Fibroblast of gingiva (primary cell): ENCODE measurements at regions not wholly inside any gene's neighbourhood (a gene's known extent, or its start where the extent isn't known, plus 50 kb on each side); places are given as distances from the start of the nearest gene placed in this dataset.
A peak's percentile ranks its signal among the peaks of the same experiment; 100 is the strongest.

ENCODE experiments used
- DNase-seq: peaks from one replicate; pipeline ENCODE4 v3.0.0-alpha.2; 2011; ENCODE audit warnings: low read depth

DNA sequence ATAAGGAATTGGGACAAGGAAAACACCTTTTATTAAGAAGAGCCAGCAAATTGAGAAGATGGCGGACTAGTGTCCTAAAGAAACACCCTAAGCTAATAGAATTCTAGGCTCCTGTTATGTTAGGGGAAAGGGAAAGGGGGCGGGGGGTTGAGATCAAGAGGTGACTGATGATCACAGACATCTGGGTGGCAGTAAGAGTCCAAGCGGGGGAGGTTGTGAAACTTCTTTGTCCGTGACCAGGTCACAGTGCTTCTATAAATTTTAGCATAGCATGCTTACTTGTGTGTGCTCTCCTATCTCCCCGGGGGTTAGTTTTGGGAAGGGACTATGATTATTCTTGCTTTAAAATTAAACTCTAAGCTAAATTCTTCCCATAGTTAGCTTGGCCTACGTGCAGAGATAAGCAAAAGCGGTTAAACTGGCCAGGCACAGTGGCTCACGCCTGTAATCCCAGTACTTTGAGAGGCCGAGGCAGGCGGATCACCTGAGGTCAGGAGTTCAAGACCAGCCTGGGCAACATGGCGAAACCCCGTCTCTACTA lies 262.1 kb downstream of the SKIDA1 start:
- DNase-seq = no peak

DNA sequence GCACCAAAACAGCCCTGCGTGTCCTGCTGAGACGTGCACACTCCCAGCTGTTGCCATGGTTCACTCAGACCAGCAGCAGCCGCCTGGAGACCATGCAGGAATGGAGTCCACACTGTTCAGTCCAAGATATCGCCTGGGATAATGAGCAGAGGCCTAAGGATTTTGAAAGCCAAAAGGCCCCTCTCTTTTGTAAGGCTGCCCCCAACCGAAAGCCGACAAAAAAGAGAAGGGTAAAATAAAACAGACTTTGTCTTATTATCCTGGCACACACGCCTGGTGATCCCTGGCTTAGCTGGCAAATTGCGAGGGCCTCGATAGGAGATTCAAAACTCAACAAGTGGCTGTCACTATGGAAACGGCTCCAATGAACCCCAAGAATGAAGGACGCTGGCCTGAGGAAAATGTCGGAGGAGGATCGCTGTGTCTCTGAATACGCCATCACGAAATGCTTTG lies 263.6 kb downstream of the SKIDA1 start:
- DNase-seq = no peak

DNA sequence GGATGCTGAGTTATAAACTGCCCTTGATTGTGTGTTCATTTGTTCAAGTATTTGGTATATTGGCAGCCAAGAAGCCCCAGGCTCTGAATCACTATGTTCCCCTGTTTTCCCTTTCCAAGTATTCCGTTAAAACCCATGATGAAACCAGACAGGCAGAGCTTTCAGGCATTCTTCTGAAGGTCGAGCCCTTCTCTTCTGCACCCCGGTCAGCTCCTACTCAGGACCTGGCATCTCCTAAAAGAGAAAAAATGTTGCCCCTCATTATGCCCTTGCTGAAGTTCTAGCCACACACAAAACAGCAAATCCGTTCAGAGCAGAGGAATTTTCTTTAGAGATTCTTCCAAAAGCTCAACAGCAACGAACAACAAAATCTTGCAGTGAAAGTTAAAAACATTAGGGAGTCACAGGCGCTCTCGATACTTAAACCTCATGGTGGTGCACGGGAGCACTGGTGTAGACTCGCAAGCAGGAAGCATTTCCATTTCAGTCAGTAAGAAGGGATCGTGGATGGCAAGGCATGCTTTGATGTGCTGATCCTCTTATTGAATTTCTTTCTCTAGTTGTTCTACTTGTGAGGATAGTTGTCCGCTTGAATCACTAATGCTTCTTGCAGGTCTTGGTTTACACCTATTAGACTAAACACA lies 264.9 kb downstream of the SKIDA1 start:
- DNase-seq = peak; percentile 27

DNA sequence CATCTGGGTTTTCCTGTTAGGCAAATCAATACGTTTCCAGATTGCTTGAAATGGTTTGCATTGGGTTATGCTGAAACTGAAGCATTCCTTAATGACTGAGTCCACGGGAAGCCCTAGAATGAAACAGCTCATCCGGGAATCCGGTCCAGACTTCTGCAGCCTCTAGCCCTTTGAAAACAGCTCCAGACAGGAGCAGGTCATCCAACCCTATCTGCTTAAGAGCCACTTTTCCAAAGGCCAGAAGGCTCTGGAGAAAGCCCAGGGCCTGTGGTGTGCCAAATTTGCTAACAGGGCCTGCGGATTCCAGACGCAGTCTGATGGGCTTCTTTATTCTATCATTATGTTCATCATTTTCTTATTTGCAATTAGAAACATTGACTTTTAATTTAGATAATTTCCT lies 265.4 kb downstream of the SKIDA1 start:
- peak; percentile 13 for DNase-seq

DNA sequence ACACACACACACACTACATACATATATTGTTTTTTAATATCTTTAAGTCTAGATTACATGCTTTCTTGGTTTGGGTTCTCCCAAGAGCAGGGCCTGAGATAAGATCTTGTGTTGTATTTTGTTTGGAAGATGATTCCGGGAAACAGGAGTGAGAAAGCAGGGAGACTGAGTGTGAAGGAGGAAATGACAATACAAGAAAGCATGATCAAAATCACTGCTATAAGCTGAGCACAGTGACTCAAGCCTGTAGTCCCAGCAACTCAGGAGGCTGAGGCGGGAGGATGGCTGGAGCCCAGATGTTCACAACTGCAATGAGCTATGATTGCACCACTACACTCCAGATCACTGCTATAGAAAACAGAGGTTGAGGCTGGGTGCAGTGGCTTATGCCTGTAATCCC lies 267.6 kb downstream of the SKIDA1 start:
- DNase-seq = no peak

DNA sequence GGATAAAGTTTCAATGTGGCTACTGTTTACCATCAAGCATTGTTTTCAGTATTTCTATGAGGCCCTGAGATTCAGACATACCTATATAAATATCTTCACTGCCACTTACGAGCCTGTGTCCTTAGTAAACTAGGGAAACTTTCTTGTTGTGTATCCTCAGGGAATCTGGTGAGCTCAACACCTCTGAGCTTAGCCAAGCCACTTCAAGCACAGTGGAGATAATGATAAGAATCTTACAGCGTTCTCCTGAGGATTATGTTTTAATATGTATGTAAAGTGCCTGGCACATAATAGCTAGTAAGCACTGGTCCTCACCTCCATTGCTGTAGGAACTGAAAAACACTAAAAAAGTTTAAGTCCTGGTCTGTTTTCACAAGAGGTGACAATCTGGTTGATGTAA lies 268.3 kb downstream of the SKIDA1 start:
- DNase-seq = no peak

DNA sequence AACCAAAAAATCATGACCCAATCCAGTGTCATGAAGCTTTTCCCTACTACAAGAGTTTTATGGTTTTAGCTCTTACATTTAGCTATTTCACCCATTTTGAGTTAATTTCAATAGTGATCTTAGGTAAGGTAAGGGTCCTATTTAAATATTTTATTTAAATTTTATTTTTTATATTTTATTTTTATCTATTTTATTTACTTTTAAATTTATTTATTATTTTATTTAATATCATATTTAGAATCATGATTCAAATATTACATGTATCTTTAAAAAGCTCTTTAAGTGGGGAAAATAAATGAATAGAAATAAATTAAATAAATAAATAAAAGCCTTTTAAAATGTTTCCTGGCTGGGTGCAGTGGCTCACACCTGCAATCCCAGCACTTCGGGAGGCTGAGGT lies 276.0 kb downstream of the SKIDA1 start:
- DNase-seq = no peak

DNA sequence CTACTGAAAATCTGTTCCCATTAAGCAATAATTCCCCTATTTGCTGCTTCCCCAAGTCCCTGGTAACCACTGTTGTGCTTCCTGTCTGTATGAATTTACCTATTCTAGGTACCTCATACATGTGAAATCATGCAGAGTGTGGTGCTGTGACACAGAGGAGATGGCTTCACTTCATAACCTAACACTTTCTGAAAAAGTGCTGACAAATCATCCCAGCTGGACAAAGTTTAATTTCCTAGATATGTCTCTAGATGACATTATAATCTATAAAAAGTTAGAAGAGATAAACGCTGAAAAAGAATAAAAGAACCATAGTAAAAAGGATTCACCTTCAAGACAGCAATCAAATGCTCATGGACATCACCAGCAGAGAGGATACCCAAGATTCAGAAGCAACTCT lies 277.9 kb downstream of the SKIDA1 start:
- DNase-seq = no peak

DNA sequence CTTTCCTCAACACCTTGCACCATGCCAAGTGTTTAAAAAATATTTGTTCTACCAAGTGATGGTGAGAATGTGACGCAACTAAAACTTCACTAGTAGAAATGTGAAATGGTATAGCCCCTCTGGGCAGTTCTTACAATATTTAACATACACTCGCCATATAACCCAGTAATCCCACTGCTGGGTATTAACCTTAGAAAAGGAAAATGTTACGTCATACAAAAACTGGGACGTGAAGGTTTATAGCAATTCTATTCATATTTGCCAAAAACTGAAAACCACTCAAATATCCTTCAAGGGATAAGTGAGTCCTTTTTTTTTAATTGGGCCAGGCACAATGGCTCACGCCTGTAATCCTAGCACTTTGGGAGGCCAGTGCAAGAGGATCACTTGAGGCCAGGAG lies 279.3 kb downstream of the SKIDA1 start:
- DNase-seq = no peak

DNA sequence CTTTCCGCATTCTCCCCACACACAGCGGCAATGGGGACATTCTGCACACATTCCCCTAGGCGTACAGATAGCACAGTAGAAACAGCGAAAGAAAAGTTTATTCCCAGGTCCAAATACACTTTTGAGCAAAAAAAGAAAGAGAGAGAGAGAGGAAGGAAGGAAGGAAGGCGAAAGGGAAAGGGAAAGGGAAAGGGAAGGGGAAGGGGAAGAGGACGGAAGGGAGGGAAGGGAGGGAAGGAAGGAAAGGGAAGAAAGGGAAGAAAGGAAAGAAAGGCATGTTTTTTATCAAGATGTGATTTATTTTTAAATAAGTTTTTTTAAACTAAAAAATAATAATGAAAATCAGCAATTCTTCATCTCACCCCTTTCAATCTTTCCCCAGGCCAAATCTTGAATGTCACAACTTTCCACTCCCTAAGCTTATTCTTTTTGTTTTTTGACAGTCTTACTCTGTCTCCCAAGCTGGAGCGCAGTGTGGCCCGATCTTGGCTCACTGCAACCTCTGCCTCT lies 281.7 kb downstream of the SKIDA1 start:
- no peak for DNase-seq

DNA sequence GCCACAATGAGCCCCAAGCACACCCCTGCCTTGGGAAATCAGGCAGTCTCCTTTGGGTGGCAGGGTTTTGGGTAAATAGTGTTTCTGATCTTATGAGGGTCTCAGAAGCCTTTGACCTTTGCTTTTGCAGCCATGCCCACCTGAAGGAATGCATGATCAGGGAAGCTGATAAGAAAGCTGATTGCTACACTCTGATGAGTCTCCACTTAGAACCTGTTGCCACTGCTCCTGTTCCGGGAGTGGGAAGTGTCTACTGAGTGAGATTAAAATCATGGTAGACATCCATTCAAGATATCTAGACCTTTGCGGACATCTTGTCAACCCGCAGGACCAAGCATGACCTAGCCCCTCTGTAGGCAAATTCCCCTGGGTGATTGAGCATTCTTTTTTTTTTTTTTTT lies 282.6 kb downstream of the SKIDA1 start:
- DNase-seq = no peak

DNA sequence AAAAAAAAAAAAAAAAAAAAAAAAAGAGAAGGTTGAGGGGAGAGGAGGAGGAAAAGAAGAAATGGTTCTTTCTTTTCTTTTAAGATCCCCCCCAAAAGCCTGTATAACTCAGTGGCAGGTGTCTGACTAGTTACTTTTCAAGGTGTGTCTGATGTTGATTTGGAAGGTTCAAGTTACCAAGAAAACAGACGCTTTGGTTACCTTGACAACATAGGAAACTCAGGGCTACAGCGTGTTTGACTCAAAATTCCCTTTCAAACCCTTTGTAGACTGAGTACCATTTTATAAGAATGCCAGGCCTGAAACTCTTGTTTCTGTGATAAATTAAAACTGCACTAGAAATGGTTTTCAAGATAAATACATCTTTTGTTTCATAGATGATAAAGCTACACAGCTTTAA lies 286.8 kb downstream of the SKIDA1 start:
- no peak for DNase-seq

DNA sequence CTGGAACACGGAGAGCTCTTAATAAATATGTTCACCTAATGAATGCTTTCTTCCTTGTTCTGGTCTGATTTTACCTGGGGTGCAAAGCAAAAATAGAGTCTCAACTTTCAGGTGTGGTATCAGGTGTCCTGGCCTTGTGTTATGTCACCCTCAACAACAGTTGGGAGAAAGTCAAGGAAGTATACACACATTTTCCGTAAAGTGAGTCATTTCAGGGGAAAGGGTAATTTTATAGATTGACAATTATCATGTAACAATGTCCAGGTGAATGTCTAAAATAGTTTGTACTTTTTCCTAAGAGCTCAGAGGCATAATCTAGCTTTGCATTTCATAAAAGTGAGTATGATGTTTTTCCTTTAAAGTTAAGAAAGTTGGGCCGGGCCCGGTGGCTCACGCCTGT lies 287.4 kb downstream of the SKIDA1 start:
- no peak for DNase-seq

DNA sequence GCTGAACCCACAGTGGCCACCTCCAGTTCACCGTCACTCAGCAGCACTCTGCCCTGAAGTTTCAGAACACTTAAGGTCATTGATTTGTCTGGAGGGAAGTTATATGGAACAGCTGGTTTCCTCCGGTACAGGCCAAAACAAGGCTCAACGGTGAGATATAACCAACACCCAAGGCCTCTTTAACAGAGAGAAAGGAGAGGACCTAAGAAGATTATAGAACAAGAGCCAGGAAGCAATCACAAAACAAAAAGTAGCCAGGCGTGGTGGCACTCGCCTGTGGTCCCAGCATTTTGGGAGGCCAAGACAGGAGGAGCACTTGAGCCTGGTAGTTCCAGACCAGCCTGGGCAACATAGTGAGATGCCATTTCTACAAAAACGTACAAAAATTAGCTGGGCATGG lies 290.7 kb downstream of the SKIDA1 start:
- no peak for DNase-seq

DNA sequence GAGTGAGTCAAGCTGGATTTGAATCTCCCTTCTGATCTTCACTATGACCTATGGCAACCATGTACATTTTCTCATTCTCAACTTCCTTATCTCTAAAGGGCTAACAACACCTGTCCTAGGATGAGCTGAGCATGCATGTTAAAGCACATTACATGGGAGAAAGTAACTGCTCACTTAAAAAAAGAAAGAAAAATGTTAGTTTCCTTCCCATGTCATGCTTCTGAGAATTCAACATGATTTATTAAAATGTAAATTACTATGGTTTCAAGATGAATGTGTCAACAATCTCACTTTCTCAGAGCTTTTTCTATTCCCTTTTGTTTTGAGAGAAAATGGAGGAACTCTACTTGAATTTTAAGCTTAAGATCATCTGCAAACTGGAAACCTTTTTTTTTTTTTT lies 295.3 kb downstream of the SKIDA1 start:
- no peak for DNase-seq

DNA sequence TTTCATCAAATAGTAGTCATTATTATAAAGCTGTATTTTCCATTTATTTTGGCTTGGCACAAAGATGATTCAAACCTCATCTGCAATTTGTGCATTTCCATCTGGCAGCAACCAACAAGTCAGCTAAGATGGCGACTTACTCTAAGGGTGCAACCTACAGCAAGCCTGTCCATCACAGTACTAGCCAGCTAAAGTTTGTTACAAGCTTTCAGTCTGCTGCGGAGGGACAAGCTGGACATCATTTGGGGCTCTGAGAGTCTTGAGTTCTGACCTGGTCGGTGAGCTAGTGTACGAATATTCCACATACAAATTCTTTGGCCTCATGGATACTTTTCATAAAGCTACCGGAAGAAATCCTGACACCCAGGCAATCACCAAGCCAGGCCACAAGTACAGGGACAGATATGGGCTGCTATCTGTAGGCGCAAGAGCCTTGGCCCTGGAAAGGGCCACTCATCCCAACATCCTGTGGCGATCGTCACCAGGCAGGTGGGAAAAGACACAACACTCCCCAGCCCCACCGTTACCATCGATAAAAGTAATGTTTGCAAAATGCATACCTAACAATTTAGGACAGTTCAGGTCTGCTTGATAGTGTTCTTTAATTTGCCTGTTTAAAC lies 307.6 kb downstream of the SKIDA1 start:
- no peak for DNase-seq

DNA sequence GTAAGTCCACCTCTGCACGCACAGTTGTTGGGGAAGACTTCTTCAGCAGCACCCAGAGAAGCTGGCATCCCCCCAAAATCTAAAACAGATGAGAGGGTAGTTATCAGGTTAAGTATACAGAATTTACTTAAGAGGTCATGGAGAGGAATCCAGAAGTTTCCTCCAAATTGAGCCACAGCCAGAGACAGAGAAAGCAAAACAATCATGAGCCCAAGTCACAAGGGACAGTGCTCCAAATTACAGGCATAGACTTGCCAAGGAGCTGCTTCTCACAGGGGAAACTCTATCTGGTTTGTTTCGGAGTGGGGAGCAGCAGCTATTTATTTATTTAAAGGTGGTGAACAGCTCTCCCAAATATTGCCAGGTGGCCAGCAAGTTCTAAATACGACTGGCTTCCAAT lies 308.4 kb downstream of the SKIDA1 start:
- DNase-seq = peak; percentile 63

DNA sequence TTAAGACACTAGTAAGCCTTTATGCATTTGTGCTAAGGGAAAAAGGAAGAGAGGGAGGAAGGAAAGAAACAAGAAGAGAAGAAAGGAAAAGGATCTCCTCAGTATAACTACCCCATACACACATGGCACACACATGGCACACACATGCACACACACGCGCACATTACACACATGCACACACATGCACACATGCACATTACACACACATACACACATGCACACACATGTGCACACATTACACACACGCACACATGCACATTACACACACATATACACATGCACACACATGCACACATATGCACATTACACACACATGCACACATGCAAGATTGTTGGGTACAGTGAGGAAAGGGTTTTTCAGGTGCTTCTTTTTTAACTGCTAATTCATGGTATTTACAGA lies 311.2 kb downstream of the SKIDA1 start:
- no peak for DNase-seq

DNA sequence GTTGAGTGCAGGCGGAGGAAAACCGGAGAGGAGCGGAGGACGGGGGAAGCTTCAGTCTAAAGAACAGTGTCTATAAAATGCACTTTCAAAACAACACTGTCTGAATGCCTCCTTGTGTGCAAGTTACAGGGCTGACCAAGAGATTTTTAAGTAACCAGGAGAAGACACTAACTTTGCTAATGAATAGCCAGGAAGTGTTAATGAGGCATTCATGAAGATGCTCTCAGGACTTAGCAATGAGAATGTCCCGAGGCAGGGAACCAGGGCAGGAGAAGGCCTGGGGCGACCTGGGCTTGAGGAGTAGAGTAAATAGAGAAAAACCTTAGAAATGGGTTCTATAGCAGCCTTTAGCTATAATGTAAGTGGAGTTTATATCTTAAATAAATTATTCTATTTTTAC lies 312.1 kb downstream of the SKIDA1 start:
- DNase-seq = no peak

DNA sequence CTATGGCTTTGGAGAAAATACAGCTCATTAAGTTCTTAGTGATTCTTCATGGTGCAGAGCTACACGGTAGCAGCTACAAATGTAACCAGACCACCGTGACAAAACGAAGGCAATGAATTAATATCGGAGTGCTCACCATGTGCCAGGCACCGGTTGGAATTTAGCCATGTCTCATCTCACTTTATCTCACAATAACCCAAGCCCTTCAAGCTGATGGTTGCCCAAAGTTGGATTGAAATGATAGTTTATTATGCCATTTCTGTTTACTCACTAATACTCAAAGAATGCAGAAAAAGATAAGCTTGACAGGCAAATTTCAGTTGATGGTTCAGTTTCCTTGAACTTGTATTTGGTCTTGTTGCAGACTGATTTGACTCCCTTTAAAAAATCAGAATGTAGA lies 312.6 kb downstream of the SKIDA1 start:
- no peak for DNase-seq

DNA sequence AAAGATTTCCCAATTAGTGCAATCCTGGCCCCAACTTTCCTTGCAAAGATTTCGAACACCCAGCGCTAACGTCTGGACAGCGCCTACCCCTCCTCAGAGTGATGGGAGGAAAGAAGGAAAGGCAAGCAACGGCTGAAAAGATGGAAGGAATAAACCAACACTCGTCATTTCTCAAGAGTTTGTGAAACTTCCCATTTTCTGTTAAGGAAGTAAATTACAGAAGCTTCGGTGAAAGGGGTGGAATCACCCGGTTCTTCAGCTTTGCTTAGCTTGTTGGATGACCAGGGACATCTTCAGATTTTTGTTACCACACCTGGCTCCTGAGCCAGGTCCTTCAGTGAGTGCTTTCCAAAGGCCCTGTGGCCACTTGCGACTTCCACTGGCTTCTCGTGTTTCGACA lies 313.1 kb downstream of the SKIDA1 start:
- no peak for DNase-seq

DNA sequence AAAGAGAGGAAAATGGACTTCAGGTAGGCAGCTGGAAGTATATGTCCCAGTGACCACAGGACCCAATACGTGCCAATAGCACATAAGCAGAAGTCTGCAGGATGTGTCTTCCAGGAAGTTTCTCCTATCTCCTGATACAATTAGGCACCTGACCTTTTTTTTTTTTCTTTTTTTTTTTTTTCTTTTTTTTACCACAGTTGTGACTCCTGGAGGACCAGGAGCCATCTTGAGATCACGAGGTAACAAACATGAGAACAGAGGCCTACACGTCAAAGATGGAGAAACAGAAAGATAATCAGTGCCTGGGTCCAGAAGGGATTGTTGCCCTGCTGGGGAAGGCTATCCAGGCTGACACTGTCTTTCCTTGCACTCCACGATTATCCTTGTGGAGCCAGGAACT lies 312.4 kb upstream of the NEBL start:
- DNase-seq = no peak

DNA sequence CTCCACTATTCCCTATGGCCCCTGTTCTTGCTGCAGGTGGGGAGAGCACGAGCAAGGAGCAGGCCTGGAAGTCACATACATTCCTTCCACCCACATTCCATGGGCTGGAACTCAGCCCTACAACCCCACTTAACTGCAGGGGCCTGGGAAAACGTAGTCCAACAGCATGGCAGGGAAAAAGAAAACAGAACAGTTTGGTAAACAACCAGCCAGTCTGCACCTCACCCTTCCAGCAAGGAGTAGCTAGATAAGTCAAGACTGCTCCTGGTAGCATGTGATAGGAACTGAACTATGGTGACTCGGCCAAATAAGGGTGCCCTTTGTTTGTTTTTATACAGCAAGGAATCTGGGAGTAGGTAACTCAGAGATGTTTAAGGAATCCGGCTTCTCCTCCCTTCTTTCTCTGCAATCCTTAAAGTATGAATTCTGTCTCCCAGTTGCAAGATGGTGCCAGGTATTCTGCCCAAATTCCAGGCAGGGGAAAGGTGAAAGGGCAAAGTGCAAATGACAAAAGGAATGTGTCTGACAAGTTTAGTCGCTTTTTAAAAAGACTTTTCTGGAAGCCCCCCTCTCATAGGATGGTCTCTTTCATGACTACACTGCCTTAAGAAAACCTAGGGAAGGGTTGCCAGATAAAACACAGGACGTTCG lies 311.7 kb upstream of the NEBL start:
- DNase-seq = no peak
